Breast epithelium (tissue), 3 donors: ENCODE measurements at regions not wholly inside any gene's neighbourhood (a gene's known extent, or its start where the extent isn't known, plus 50 kb on each side); places are given as distances from the start of the nearest gene placed in this dataset.
"Not testable (repeated sequence)": the region's sequence is repeated elsewhere in the genome, so short reads cannot be mapped to it uniquely, and the experiment has no call there.

Source experiments
- CTCF ChIP-seq, 3 donors: fragments of 450-650 bp; IDR thresholded peaks; one replicate each; pipeline ENCODE4 v1.5.1; 2016 to 2017; ENCODE audit warnings: antibody characterized with exemption in 3 of 3, mild to moderate bottlenecking in 3 of 3, moderate library complexity in 3 of 3
- POLR2A ChIP-seq: fragments of 450-650 bp; IDR thresholded peaks from one replicate; pipeline ENCODE4 v1.6.1; 2016; ENCODE audit warnings: antibody characterized with exemption, mild to moderate bottlenecking, moderate library complexity

GRCh38 chr15:59786466-59786865 lies 97.3 kb upstream of the BNIP2 start:
- not testable (repeated sequence) for TF ChIP-seq CTCF (IDR thresholded peaks at IDR 0.05); POLR2A
